Neural progenitor cell (in vitro differentiated cells): ENCODE measurements at regions not wholly inside any gene's neighbourhood (a gene's known extent, or its start where the extent isn't known, plus 50 kb on each side); places are given as distances from the start of the nearest gene placed in this dataset.

Experiments
- CTCF ChIP-seq: fragments of 200-600 bp; sonication (generic); IDR thresholded peaks from 2 replicates; pipeline ENCODE4 v1.5.1; 2017; ENCODE audit warnings: antibody characterized with exemption, mild to moderate bottlenecking
- EZH2 ChIP-seq: fragments of 200-600 bp; sonication (generic); IDR thresholded peaks from 2 replicates; pipeline ENCODE4 v1.6.1; 2017; ENCODE audit warnings: antibody characterized with exemption, mild to moderate bottlenecking, moderate library complexity

- TF ChIP-seq CTCF = no peak
- no peak for TF ChIP-seq EZH2
Measured at GRCh38 chr22:49100316-49100715, 727.4 kb downstream of the BRD1 start.
